ENCODE measurements at regions not wholly inside any gene's neighbourhood (a gene's known extent, or its start where the extent isn't known, plus 50 kb on each side); places are given as distances from the start of the nearest gene placed in this dataset.
"Not testable (repeated sequence)": the region's sequence is repeated elsewhere in the genome, so short reads cannot be mapped to it uniquely, and the experiment has no call there.

DNA sequence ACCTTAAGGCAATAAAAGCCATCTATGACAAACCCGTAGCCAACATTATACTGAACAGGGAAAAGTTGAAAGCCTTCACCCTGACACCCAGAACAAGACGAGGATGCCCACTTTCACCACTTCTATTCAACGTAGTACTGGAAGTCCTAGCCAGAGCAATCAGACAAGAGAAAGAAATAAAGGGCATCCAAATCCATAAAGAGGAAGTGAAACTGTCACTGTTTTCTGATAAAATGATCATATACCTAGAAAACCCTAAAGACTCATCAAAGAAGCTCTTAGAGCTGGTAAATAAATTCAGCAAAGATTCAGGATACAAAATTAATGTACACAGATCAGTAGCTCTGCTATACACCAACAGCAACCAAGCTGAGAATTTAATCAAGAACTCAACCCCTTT, 1561.9 kb upstream of the CELF4 start:
- not testable (repeated sequence) for DNase-seq (ENCODE audit: low read depth in 4 of 4, low spot score in 2 of 4)

DNA sequence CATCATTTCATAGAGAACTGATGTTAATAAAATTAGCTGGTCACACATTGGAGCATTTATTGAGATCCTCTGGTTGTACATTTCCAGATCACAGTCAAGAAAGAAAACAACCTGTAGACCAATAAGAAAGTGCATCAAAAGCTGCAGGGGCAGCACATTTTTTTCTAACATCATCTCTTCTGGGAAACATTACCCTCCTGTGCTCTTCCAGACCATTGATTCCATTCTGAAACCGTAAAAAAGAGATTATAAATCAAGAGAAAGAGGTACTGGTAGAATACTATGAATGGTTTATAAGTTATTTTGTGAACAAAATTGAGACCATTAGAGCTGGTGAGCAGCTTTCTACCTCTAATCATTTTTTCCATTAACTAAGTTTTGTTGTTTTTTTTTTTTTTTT, 1548.2 kb upstream of the CELF4 start:
- DNase-seq (ENCODE audit: low read depth in 4 of 4, low spot score in 2 of 4), result no peak

DNA sequence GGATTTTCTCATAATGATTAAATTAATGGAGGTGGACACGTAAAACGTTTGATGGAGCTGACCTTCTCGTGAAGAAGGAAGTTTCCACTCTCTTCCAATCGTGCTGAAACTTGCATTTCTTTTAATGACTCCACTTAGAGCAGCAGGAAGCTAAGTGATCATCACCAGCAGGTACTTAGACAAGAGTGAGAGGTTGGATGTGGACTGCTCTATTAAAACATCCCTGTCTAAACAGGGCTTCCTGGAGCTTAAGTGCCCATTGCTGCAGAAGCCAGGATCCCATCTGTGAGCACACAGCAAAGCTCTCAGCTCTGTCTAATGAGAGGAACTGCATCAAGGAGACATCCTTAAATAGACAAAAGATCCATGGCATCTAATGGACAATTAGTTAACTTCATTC, 1539.5 kb upstream of the CELF4 start:
- DNase-seq (ENCODE audit: low read depth in 4 of 4, low spot score in 2 of 4), result no peak

GRCh38 chr18:39072970-39073369, 1507.4 kb upstream of the CELF4 start:
- DNase-seq (ENCODE audit: low read depth in 4 of 4, low spot score in 2 of 4), result no peak

DNA sequence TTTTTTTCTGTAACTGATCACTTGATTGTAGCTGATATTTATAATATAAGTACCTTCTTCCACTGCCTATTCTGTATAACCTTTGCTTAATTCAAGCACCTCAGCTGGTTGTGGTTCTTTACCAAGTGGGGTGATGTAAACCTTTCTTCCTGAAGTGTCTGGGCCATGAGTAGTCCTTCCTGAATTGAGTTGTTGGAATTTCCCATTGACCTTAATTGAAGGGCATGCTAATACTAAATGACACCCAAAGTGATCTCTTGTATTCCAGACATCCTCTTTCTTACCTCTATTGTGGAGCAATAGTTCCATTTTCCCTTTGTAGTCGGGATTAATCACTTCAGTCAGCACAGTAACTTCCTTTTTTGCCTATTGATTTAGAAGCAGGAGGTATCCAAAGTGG, 1496.8 kb upstream of the CELF4 start:
- no peak for DNase-seq (ENCODE audit: low read depth in 4 of 4, low spot score in 2 of 4)

DNA sequence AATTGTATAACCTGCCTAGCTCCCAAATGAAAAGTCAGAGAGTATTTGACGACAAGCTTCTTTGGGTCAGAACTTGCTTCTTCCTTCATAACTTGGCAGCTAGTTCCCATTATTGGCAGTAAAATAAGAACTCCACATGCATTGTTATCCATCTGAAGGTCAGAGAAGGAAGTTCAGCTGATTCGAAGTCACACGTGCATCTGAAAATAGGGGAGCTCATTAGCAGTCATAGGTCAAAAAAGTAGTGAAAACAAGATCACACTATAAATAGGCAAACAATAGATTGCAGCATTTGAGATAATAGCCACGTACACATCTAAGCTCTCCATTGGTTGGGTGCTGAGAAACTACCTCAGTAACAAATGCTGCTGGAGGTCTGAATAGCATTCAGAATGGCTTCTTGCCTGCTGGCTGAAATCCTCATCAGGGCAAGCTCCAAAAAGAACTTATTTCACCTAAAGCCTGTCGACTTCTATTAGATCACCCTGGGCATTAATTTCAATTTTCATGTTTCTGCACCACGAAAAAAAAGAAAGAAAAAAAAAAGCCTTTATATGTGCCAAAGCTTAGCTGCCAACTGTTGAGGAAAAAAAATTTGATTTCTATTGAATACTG, 1492.9 kb upstream of the CELF4 start:
- DNase-seq (ENCODE audit: low read depth in 4 of 4, low spot score in 2 of 4), result no peak

- DNase-seq (ENCODE audit: low read depth in 4 of 4, low spot score in 2 of 4), result no peak
Measured at GRCh38 chr18:39057423-39058064, 1491.9 kb upstream of the CELF4 start.

DNA sequence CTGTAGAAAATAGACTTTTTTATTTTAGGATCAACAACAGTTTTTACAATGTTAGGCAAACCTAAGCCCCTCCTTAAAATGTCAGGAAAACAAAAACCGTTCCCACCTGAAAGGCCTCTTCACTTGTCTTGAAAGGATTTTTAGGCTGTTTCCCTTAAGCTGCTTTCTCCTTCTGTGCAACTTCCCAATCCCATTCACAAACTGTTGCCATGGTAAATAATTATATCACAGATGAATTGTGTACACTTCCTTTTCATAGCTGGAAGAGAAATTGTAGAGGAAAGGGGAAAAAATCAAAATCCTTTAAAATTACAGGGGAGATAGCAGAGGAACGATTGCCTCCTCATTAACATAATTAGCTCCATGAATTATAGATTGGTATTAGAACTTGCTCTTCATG, 1488.0 kb upstream of the CELF4 start:
- no peak for DNase-seq (ENCODE audit: low read depth in 4 of 4, low spot score in 2 of 4)

DNA sequence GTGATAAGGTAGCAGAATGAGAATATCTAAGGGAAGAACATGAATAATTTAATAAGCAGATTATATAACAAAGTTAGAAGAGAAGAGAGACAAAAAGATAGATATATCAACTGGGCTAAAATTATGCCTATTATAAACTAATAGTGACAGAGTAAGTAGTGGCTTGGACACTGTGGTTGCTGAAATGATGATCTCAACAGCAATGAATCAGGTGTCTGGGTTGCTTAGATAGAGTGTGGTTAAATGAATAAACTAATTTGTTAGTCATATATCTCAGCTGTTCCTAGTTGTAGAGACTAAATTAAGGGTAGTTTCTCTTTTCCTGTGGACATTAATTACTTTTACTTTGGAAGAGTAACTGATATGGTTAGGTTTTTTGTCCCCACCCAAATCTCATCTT, 1485.4 kb upstream of the CELF4 start:
- DNase-seq (ENCODE audit: low read depth in 4 of 4, low spot score in 2 of 4), result no peak

- DNase-seq (ENCODE audit: low read depth in 4 of 4, low spot score in 2 of 4), result peak in 1 of 4 donors; percentile 2
Measured at GRCh38 chr18:39039813-39040212, 1474.2 kb upstream of the CELF4 start.

- peak in 1 of 4 donors; percentile 3 for DNase-seq (ENCODE audit: low read depth in 4 of 4, low spot score in 2 of 4)
Measured at GRCh38 chr18:39037925-39038324, 1472.3 kb upstream of the CELF4 start.

GRCh38 chr18:39033312-39033711, 1467.7 kb upstream of the CELF4 start:
- no peak for DNase-seq (ENCODE audit: low read depth in 4 of 4, low spot score in 2 of 4)

DNA sequence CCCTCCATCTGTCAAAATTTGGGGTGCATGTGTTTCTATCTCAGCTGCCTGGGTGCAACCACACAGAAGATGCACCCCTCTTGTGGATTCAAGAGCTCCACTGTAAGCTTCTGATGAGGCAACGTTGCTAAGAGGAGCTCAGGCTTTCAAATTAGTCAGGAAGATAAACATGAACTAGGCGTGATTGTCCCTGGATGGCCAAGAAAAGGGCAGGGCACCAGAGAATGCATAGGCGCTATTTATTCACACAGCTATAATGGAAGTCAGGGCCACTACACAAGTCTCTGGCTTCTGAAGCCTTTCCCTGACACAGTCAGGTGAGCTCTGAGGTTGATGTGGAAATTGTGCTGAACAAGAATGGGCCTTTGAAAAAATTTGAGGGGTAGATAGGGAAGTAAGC, 1466.0 kb upstream of the CELF4 start:
- no peak for DNase-seq (ENCODE audit: low read depth in 4 of 4, low spot score in 2 of 4)

GRCh38 chr18:39030124-39030655, 1464.6 kb upstream of the CELF4 start:
- DNase-seq (ENCODE audit: low read depth in 4 of 4, low spot score in 2 of 4), result no peak

DNA sequence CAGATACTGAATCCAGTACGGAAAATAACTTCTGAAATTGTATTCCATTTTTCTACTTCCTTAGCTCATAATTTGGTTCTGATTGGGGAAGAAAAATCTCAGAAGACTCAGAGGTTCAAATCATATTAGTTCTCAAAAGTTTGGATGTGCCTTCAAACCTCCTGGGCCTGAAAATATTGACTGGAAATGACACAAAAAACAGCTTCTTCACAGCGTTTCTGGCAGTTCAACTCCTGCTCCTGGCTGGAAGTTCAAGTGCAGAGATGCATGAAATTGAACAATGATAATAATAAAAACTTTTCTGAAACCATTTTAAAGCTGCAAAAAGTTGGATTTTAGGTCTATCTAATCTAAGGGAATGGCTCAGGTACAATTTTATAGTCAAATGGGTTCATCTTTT, 1459.9 kb upstream of the CELF4 start:
- DNase-seq (ENCODE audit: low read depth in 4 of 4, low spot score in 2 of 4), result no peak

DNA sequence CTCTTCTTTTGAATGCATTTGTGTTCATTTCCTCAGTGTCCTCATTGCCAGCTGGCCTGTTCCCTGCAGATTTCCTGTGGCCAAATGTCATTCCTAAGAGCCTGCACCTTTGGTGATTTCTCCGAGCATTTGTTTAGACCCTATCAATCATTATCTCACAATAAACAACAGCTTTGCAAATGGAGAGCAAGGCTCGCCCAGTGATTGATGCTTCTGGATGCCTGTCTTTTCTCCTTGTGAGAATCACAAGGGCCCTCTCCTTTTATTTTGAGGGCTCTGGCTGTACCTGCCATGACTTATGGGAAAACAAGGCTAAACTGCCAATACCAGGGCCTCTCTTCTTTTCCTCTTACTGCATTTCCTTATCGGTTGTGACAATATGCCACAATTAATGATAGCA, 1454.4 kb upstream of the CELF4 start:
- no peak for DNase-seq (ENCODE audit: low read depth in 4 of 4, low spot score in 2 of 4)

GRCh38 chr18:39007031-39007902, 1441.7 kb upstream of the CELF4 start:
- no peak for DNase-seq (ENCODE audit: low read depth in 4 of 4, low spot score in 2 of 4)

DNA sequence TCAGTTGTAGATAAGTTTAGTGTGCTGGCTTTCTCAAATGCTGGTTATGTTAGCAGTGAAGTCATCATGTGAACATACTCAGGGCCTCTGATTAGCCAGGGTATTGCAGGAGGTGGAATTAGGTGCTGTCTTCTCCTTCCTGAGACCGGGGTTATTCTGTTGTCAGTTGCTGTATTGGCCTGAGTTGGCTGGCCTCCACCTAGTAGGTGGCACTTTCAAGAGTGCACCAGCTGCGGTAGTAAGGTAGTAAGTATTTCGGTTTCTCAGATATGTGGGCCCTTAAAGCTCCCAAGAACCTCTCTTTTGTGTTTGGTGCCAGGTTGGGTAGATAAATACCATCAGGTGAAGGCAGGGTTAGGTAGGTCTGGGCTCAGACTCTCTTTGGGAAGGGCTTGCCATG, 1430.5 kb upstream of the CELF4 start:
- DNase-seq (ENCODE audit: low read depth in 4 of 4, low spot score in 2 of 4), result no peak

GRCh38 chr18:38993342-38993741, 1427.7 kb upstream of the CELF4 start:
- DNase-seq (ENCODE audit: low read depth in 4 of 4, low spot score in 2 of 4), result no peak

GRCh38 chr18:38984968-38985367, 1419.4 kb upstream of the CELF4 start:
- DNase-seq (ENCODE audit: low read depth in 4 of 4, low spot score in 2 of 4), result no peak

DNA sequence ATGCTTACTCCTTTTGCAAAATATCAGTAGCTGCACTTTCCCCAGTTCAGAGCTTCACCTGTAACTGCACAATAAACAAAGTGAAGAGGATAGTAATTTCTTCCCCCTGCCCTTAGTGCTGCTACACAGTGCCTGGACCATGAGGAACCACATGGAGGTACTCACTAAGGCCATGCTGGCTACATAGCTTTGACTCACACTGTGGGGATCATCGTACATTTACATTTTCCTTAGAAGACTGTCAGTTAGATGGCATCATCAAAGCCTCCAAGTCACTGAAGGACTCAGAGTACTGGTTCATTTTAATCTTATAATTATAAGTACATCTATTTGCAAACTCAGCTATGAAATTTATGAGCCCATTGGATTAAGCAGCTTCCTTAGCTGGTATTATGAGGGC, 1416.5 kb upstream of the CELF4 start:
- no peak for DNase-seq (ENCODE audit: low read depth in 4 of 4, low spot score in 2 of 4)

GRCh38 chr18:38981389-38981788, 1415.8 kb upstream of the CELF4 start:
- DNase-seq (ENCODE audit: low read depth in 4 of 4, low spot score in 2 of 4), result no peak

Measured in left renal cortex interstitium (tissue), 4 donors.